ENCODE measurements at regions not wholly inside any gene's neighbourhood (a gene's known extent, or its start where the extent isn't known, plus 50 kb on each side); places are given as distances from the start of the nearest gene placed in this dataset.

- no peak for DNase-seq (ENCODE audit: low read depth in 4 of 4, low spot score in 3 of 4)
Observed at GRCh38 chr5:138626333-138626944, 51.2 kb upstream of the HSPA9 start.

GRCh38 chr5:138625134-138625533 lies 49.9 kb upstream of the HSPA9 start:
- no peak for DNase-seq (ENCODE audit: low read depth in 4 of 4, low spot score in 3 of 4)
